Lower leg skin (tissue), 4 donors: ENCODE measurements at regions not wholly inside any gene's neighbourhood (a gene's known extent, or its start where the extent isn't known, plus 50 kb on each side); places are given as distances from the start of the nearest gene placed in this dataset.

Experiments used
- DNase-seq, 2 donors: peaks; one replicate each; pipeline ENCODE4 v3.0.0-alpha.2; 2019; ENCODE audit warnings: low spot score in 2 of 2
- H3K4me3 ChIP-seq: fragments of 200-600 bp; sonication (generic); 2 replicates; pipeline ENCODE4 v1.5.1; 2017; ENCODE audit warnings: mild to moderate bottlenecking, low read depth; ENCODE audit not compliant: poor library complexity, severe bottlenecking
- CTCF ChIP-seq, 3 donors: fragments of 450-650 bp; IDR thresholded peaks; one replicate each; pipeline ENCODE4 v1.5.1; 2016; ENCODE audit warnings: antibody characterized with exemption in 3 of 3, mild to moderate bottlenecking in 3 of 3, moderate library complexity in 2 of 3
- POLR2A ChIP-seq, 2 donors: fragments of 450-650 bp; IDR thresholded peaks; one replicate each; pipeline ENCODE4 v1.6.1; 2016 to 2017; ENCODE audit warnings: antibody characterized with exemption in 2 of 2, mild to moderate bottlenecking in 1 of 2, moderate library complexity in 1 of 2
- WGBS, 2 donors: methylation state at CpG; one replicate each; pipeline ENCODE4 v1.1.5; 2018; 5-methylcytosine and 5-hydroxymethylcytosine counted together
- intact Hi-C: fragments of 100-400 bp; cut with DNase I; formaldehyde crosslinking; loops from one replicate; pipeline ENCODE4 v1.15.0; 2023; ENCODE audit warnings: low total_unique reads

- no peak overlapping the region for H3K4me3 ChIP-seq
- intact Hi-C loops, result no loop called here
- WGBS, 2 donors, result 71 to 83% methylated on average over 1 of the region's 1 CpG
- TF ChIP-seq POLR2A (IDR thresholded peaks at IDR 0.05) (no peak), CTCF (IDR thresholded peaks at IDR 0.05) (no peak)
- DNase-seq, result no peak
Observed at GRCh38 chr2:176687944-176688343, 418.7 kb downstream of the MTX2 start.

- no peak for DNase-seq
- intact Hi-C loops, result no loop called here
- no peak for TF ChIP-seq POLR2A (IDR thresholded peaks at IDR 0.05)
- TF ChIP-seq CTCF (IDR thresholded peaks at IDR 0.05), result no peak
- WGBS, 2 donors, result 45 to 55% methylated on average over 1 of the region's 1 CpG
- no peak overlapping the region for H3K4me3 ChIP-seq
Observed at GRCh38 chr2:176689711-176690110, 420.5 kb downstream of the MTX2 start.

- H3K4me3 ChIP-seq, result no peak overlapping the region
- WGBS, 2 donors, result 69 to 74% methylated on average over 2 of the region's 2 CpGs
- no peak for TF ChIP-seq CTCF (IDR thresholded peaks at IDR 0.05)
- no peak for TF ChIP-seq POLR2A (IDR thresholded peaks at IDR 0.05)
- intact Hi-C loops, result no loop called here
- DNase-seq, result no peak
Observed at GRCh38 chr2:176691471-176691870, 422.2 kb downstream of the MTX2 start.

GRCh38 chr2:176692533-176692932 lies 423.3 kb downstream of the MTX2 start:
- WGBS, 2 donors, result 65 to 77% methylated on average over 1 of the region's 1 CpG
- H3K4me3 ChIP-seq, result no peak overlapping the region
- intact Hi-C loops, result no loop called here
- TF ChIP-seq POLR2A (IDR thresholded peaks at IDR 0.05), result no peak
- no peak for TF ChIP-seq CTCF (IDR thresholded peaks at IDR 0.05)
- no peak for DNase-seq

- no peak for DNase-seq
- H3K4me3 ChIP-seq, result no peak overlapping the region
- intact Hi-C loops, result no loop called here
- TF ChIP-seq POLR2A (IDR thresholded peaks at IDR 0.05) (no peak), CTCF (IDR thresholded peaks at IDR 0.05) (no peak)
Observed at GRCh38 chr2:176699098-176699497, 429.9 kb downstream of the MTX2 start.

GRCh38 chr2:176699644-176700043 lies 430.4 kb downstream of the MTX2 start:
- H3K4me3 ChIP-seq, result no peak overlapping the region
- intact Hi-C loops, result no loop called here
- TF ChIP-seq CTCF (IDR thresholded peaks at IDR 0.05) (no peak), POLR2A (IDR thresholded peaks at IDR 0.05) (no peak)
- DNase-seq, result no peak
